Naive thymus-derived CD4-positive, alpha-beta T cell (primary cell): ENCODE measurements at regions not wholly inside any gene's neighbourhood (a gene's known extent, or its start where the extent isn't known, plus 50 kb on each side); places are given as distances from the start of the nearest gene placed in this dataset.

Experiments
- ATAC-seq: fragments of 150-1000 bp; cut with Tn5 transposase; 2 replicates; pipeline ENCODE4 v1.10.0; 2021; ENCODE audit warnings: mild to moderate bottlenecking, moderate library complexity
- CTCF ChIA-PET: fragments of 350-600 bp; sonication (Branson Sonifier 250); formaldehyde crosslinking; loops from one replicate; lab custom pipeline; 2021; ENCODE audit warnings: antibody characterized with exemption; lab: Charles Lee
- POLR2A ChIA-PET: fragments of 350-600 bp; sonication (Branson Sonifier 250); formaldehyde crosslinking; loops from one replicate; lab custom pipeline; 2021; ENCODE audit warnings: antibody characterized with exemption, inconsistent platforms; lab: Charles Lee
- DNase-seq, 9 donors: peaks; one replicate each; pipeline versions ENCODE4 v3.0.0 to v3.0.0-alpha.2; 2020 to 2022; ENCODE audit warnings: mixed read lengths in 1 of 9
- H3K27ac ChIP-seq: one replicate; pipeline ENCODE4 v1.7.0; 2013; ENCODE audit warnings: mild to moderate bottlenecking, low read depth, low read length, moderate library complexity
- H3K27me3 ChIP-seq, 2 donors: one replicate each; pipeline ENCODE4 v1.7.0; 2013; ENCODE audit warnings: low read length in 2 of 2, mild to moderate bottlenecking in 2 of 2, moderate library complexity in 2 of 2; ENCODE audit not compliant: control insufficient read depth in 2 of 2, insufficient read depth in 2 of 2
- H3K36me3 ChIP-seq, 3 experiments: 1 replicate in 2 of 3; 2 replicates in 1 of 3; pipeline ENCODE4 v1.7.0; 2013; ENCODE audit warnings: low read length in 3 of 3, mild to moderate bottlenecking in 3 of 3, moderate library complexity in 1 of 3; ENCODE audit not compliant: insufficient read depth in 3 of 3, control insufficient read depth in 2 of 3
- H3K4me1 ChIP-seq, 2 donors: one replicate each; pipeline ENCODE4 v1.7.0; 2013; ENCODE audit warnings: low read length in 2 of 2, mild to moderate bottlenecking in 2 of 2, moderate library complexity in 1 of 2; ENCODE audit not compliant: control insufficient read depth in 2 of 2, insufficient read depth in 2 of 2
- H3K4me3 ChIP-seq: 2 replicates; pipeline ENCODE4 v1.7.0; 2013; ENCODE audit warnings: mild to moderate bottlenecking, low read length
- H3K9me3 ChIP-seq, 3 experiments: 1 replicate in 2 of 3; 2 replicates in 1 of 3; pipeline ENCODE4 v1.7.0; 2013; ENCODE audit warnings: low read length in 3 of 3; ENCODE audit not compliant: control insufficient read depth in 2 of 3
- H3K27ac Mint-ChIP-seq, 9 donors: one replicate each; pipeline ENCODE4 v1.8.0; 2020 to 2022; ENCODE audit warnings: mixed read lengths in 9 of 9, mild to moderate bottlenecking in 8 of 9, moderate library complexity in 5 of 9, inconsistent platforms in 2 of 9
- H3K27me3 Mint-ChIP-seq, 5 donors: one replicate each; pipeline ENCODE4 v1.8.0; 2021 to 2022; ENCODE audit warnings: mixed read lengths in 5 of 5, mild to moderate bottlenecking in 1 of 5
- H3K36me3 Mint-ChIP-seq, 5 donors: one replicate each; pipeline ENCODE4 v1.8.0; 2020 to 2022; ENCODE audit warnings: mixed read lengths in 5 of 5, mild to moderate bottlenecking in 3 of 5, inconsistent platforms in 1 of 5
- H3K4me1 Mint-ChIP-seq, 7 donors: one replicate each; pipeline ENCODE4 v1.8.0; 2020 to 2022; ENCODE audit warnings: mixed read lengths in 7 of 7, mild to moderate bottlenecking in 3 of 7, inconsistent platforms in 1 of 7
- H3K4me3 Mint-ChIP-seq, 10 donors: one replicate each; pipeline ENCODE4 v1.8.0; 2020 to 2022; ENCODE audit warnings: mild to moderate bottlenecking in 10 of 10, mixed read lengths in 10 of 10, moderate library complexity in 6 of 10, inconsistent platforms in 2 of 10
- H3K9me3 Mint-ChIP-seq, 11 donors: one replicate each; pipeline ENCODE4 v1.8.0; 2020 to 2022; ENCODE audit warnings: mixed read lengths in 11 of 11, mild to moderate bottlenecking in 4 of 11, inconsistent platforms in 1 of 11, moderate library complexity in 1 of 11
- intact Hi-C, 2 donors: fragments of 100-400 bp; cut with micrococcal nuclease; formaldehyde crosslinking; loops; one replicate each; pipeline ENCODE4 v1.15.1; 2023

- peaks cover 2 to 32% (median 21%) of the 10 kb centered on the region in 5 donors for H3K27me3 Mint-ChIP-seq
- Histone ChIP-seq H3K27me3 (no peaks in the 10 kb centered on the region), H3K27ac (no peak overlapping the region), H3K36me3 (no peaks in the 10 kb centered on the region), H3K4me1 (no peaks in the 10 kb centered on the region), H3K9me3 (no peaks in the 10 kb centered on the region), H3K4me3 (no peak overlapping the region)
- ChIA-PET POLR2A (no interaction called here), CTCF (no interaction called here)
- DNase-seq: no peak
- intact Hi-C loops: no loop called here
- H3K27ac Mint-ChIP-seq: no peak overlapping the region
- H3K4me1 Mint-ChIP-seq: peaks cover 0 to 8% (median 6%) of the 10 kb centered on the region in 7 donors
- no peak for ATAC-seq
- no peaks in the 10 kb centered on the region for H3K36me3 Mint-ChIP-seq
- H3K4me3 Mint-ChIP-seq: no peak overlapping the region
- peaks cover 0 to 3% (median 0%) of the 10 kb centered on the region in 11 donors for H3K9me3 Mint-ChIP-seq
These were observed 85.0 kb downstream of the NUF2 start for GRCh38 chr1:163406772-163407171.

- ATAC-seq: no peak
- Histone ChIP-seq H3K27me3 (no peaks in the 10 kb centered on the region), H3K9me3 (no peaks in the 10 kb centered on the region), H3K4me3 (no peak overlapping the region), H3K4me1 (no peaks in the 10 kb centered on the region), H3K36me3 (no peaks in the 10 kb centered on the region), H3K27ac (no peak overlapping the region)
- POLR2A ChIA-PET: no interaction called here
- Mint-ChIP-seq H3K27ac (no peak overlapping the region), H3K9me3 (no peaks in the 10 kb centered on the region), H3K4me3 (no peak overlapping the region), H3K4me1 (peaks cover 0 to 8% (median 6%) of the 10 kb centered on the region in 7 donors), H3K36me3 (no peaks in the 10 kb centered on the region), H3K27me3 (peaks cover 2 to 23% (median 15%) of the 10 kb centered on the region in 5 donors)
- intact Hi-C loops: no loop called here
- CTCF ChIA-PET: no interaction called here
- no peak for DNase-seq
These were observed 86.5 kb downstream of the NUF2 start for GRCh38 chr1:163408262-163408661.

- CTCF ChIA-PET: no interaction called here
- H3K27ac Mint-ChIP-seq: no peak overlapping the region
- DNase-seq (peak in 3 of 9 donors; percentile 1 to 5 (median 4)), ATAC-seq (no peak)
- H3K36me3 Mint-ChIP-seq: no peaks in the 10 kb centered on the region
- H3K4me3 Mint-ChIP-seq: no peak overlapping the region
- H3K4me3 ChIP-seq: no peak overlapping the region
- peaks cover 2 to 29% (median 15%) of the 10 kb centered on the region in 5 donors for H3K27me3 Mint-ChIP-seq
- no peak overlapping the region for H3K27ac ChIP-seq
- POLR2A ChIA-PET: no interaction called here
- peaks cover 0 to 8% (median 6%) of the 10 kb centered on the region in 7 donors for H3K4me1 Mint-ChIP-seq
- no peaks in the 10 kb centered on the region for H3K4me1 ChIP-seq
- intact Hi-C loops: loop anchor here (1.0 to 5.0 kb wide), 2 partner anchors 1377 to 1957 kb away; no protein-coding TSS in a partner anchor
- no peaks in the 10 kb centered on the region for H3K36me3 ChIP-seq
- H3K27me3 ChIP-seq: no peaks in the 10 kb centered on the region
- no peaks in the 10 kb centered on the region for H3K9me3 ChIP-seq
- H3K9me3 Mint-ChIP-seq: no peaks in the 10 kb centered on the region
These were observed 88.6 kb downstream of the NUF2 start for GRCh38 chr1:163410073-163410999.

- ATAC-seq (no peak), DNase-seq (no peak)
- peaks cover 2 to 41% (median 29%) of the 10 kb centered on the region in 5 donors for H3K27me3 Mint-ChIP-seq
- no peaks in the 10 kb centered on the region for H3K4me1 ChIP-seq
- H3K27me3 ChIP-seq: no peaks in the 10 kb centered on the region
- H3K4me3 ChIP-seq: no peak overlapping the region
- H3K9me3 Mint-ChIP-seq: no peaks in the 10 kb centered on the region
- H3K36me3 ChIP-seq: no peaks in the 10 kb centered on the region
- POLR2A ChIA-PET: no interaction called here
- H3K36me3 Mint-ChIP-seq: no peaks in the 10 kb centered on the region
- no peak overlapping the region for H3K27ac Mint-ChIP-seq
- CTCF ChIA-PET: interaction anchor here (0.7 kb wide), 1 partner anchor 1375 kb away, joined by 3 read pairs; no protein-coding TSS in a partner anchor
- no peaks in the 10 kb centered on the region for H3K9me3 ChIP-seq
- no peak overlapping the region for H3K4me3 Mint-ChIP-seq
- intact Hi-C loops: loop anchor here in 1 of 2 donors (5.0 kb wide), 1 partner anchor 1955 kb away; no protein-coding TSS in a partner anchor
- H3K27ac ChIP-seq: no peak overlapping the region
- peaks cover 0 to 8% (median 6%) of the 10 kb centered on the region in 7 donors for H3K4me1 Mint-ChIP-seq
These were observed 90.5 kb downstream of the NUF2 start for GRCh38 chr1:163412221-163412620.

DNA sequence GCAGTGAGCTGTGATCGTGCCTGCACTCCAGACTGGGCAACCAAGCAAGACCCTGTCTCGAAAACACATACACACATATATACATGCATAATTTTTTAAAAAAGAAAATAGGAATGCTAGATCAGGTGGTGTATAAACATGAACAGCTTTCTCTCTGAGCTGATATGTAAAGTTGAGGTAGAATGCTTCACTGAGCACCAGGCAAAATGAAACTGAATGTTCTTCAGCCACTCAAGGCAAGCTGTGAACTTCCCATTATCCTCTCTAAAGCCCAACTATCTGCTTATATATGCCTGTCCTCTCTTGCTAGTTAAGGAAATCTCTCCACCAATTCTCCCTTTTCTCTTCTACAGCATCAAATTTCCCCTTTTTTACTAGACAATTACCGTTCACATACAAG lies 93.0 kb downstream of the NUF2 start:
- Histone ChIP-seq H3K36me3 (no peaks in the 10 kb centered on the region), H3K4me3 (no peak overlapping the region), H3K4me1 (no peaks in the 10 kb centered on the region), H3K27ac (no peak overlapping the region), H3K9me3 (no peaks in the 10 kb centered on the region), H3K27me3 (no peaks in the 10 kb centered on the region)
- Mint-ChIP-seq H3K36me3 (no peaks in the 10 kb centered on the region), H3K27me3 (peaks cover 2 to 37% (median 24%) of the 10 kb centered on the region in 5 donors), H3K4me3 (no peak overlapping the region), H3K9me3 (no peaks in the 10 kb centered on the region), H3K27ac (no peak overlapping the region), H3K4me1 (peaks cover 0 to 8% (median 6%) of the 10 kb centered on the region in 7 donors)
- ChIA-PET POLR2A (no interaction called here), CTCF (no interaction called here)
- no peak for ATAC-seq
- intact Hi-C loops: loop anchor here in 1 of 2 donors (5.0 kb wide), 1 partner anchor 1953 kb away; no protein-coding TSS in a partner anchor
- no peak for DNase-seq

DNA sequence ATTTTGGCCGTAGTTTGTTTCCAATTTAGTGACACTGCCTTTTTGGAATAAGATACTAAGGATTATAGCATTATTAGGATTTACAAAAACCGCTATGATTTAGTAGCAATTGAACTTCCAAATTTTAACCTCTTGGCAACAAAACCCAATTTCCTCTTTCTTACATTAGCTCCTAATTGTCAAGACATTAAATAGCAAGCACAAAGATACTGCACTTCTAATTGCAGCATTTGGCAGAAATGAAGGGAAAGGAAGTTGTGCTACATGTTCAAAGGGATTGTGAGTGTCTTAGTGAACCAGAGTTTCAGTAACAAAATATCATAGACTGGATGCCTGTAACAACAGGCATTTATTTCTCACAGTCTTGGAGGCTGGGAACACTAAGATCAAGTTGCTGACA lies 99.9 kb downstream of the NUF2 start:
- no peak for ATAC-seq
- no peak for DNase-seq
- H3K9me3 Mint-ChIP-seq: peaks cover 0 to 3% (median 0%) of the 10 kb centered on the region in 11 donors
- Histone ChIP-seq H3K27ac (no peak overlapping the region), H3K4me1 (no peaks in the 10 kb centered on the region), H3K9me3 (no peaks in the 10 kb centered on the region), H3K36me3 (no peaks in the 10 kb centered on the region), H3K4me3 (no peak overlapping the region), H3K27me3 (no peaks in the 10 kb centered on the region)
- H3K4me1 Mint-ChIP-seq: no peaks in the 10 kb centered on the region
- H3K27ac Mint-ChIP-seq: no peak overlapping the region
- POLR2A ChIA-PET: no interaction called here
- no peaks in the 10 kb centered on the region for H3K36me3 Mint-ChIP-seq
- intact Hi-C loops: no loop called here
- H3K27me3 Mint-ChIP-seq: peaks cover 0 to 20% (median 14%) of the 10 kb centered on the region in 5 donors
- no peak overlapping the region for H3K4me3 Mint-ChIP-seq
- CTCF ChIA-PET: no interaction called here
